Superior temporal gyrus (tissue), 1 donor: ENCODE measurements at regions not wholly inside any gene's neighbourhood (a gene's known extent, or its start where the extent isn't known, plus 50 kb on each side); places are given as distances from the start of the nearest gene placed in this dataset.

Source experiments
- DNase-seq: peaks from one replicate; pipeline ENCODE4 v3.0.0-alpha.2; 2016; ENCODE audit errors: extremely low spot score

DNA sequence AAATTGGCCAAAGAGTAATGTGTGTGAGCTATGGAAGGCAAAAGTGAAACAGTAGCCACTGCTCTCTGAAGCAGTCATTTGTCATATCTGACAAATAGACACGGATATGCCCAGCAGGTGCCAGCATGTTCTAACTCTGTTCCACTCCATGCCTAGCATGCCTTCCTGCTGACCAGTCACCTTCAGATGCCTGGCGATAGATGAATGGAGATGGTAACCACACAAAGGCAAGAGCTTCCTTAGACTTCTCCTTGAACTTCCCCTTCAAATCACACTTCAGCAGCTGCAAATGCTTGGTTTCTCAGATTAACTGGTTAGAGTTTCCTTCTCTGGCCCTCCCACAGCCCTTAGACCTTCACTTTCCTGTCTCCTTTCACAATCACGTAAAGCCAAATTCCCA is 429.9 kb downstream of the DAD1 start:
- DNase-seq = no peak

DNA sequence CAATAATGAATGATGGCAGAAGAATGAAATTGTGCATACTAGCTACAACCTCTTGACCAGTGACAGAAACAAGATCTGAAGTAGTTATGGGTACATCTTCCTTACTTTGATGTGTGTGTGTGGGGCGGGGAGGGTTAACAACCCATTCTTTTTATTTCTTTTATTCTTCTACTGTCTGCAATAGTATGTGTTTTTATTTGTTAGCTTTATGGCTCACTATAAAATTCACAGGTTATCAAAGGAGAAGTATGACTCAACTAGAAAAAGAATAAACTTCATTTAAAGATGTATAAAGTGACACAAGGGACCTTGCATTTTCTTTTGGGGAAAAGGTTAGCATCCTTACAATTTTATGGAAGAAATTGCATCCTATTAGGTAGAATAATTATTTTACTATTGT is 430.5 kb downstream of the DAD1 start:
- no peak for DNase-seq

DNA sequence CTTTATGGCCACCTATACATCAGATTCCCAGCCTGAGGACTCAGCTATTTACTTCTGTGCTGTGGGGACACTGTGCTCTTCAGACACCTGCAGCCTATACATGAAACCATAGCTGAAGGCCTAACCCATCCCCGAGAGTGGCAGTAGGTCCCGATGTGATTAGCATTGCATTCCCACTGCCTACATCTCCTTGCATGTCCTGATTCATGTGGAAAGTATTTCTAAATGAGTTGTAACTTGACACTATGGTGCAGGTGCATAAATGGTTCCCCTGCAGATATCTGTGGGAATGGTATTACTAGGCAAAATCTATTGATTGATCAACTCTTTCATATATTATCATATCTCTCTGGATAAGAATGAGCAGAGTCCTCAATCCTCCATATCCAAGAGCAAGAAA is 433.5 kb downstream of the DAD1 start:
- DNase-seq = no peak

DNA sequence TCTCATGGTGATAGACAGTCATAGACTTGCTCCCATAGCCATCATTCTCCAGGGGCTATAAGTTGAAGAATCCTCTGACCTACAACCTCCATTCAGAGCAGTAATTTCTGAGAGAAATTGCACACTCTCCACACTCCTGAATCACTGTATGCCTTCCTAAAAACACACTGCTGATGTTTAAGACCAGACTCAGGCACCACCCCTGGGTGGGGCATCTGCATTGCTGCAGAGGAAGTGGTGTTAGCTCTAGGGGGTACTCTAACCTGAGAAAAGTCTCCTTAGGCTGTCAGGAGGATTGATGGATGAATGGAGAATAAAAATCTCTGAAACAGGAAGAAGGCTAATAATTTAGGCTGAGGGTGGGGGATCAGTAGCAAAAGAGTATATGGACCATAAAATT is 436.1 kb downstream of the DAD1 start:
- DNase-seq = no peak

DNA sequence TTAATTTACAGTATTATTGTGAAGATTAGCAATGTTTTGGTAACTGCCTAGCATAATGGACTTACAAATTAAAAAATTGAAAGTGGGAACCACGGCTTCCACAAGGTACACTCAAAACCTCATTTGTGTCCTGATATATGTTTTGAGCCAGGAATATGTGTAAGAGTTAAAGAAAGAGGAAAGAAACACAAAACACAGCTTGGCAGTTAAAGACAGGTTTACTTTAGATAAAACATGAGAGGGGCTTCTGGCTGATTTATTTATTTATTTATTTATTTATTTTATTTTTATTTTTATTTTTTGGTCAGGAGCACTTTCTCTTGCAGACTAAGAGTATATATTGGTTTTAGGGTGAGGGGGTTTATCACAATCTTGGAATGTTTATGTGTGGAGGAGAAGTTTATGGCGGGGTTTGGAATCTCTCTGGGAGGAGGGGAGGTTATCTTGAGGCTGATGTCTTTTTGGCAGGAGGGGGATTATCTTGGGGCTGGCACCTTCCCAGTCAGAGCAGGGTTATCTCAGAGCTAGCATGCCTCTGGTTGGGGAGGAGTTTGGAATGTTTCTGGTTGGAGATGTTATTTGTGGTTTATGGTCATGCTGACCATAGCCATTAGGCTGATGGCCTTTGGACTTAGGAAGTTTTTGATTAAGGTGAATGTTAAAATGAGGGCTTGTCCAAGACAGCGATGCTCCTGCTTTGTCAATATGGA is 436.7 kb downstream of the DAD1 start:
- DNase-seq = no peak

DNA sequence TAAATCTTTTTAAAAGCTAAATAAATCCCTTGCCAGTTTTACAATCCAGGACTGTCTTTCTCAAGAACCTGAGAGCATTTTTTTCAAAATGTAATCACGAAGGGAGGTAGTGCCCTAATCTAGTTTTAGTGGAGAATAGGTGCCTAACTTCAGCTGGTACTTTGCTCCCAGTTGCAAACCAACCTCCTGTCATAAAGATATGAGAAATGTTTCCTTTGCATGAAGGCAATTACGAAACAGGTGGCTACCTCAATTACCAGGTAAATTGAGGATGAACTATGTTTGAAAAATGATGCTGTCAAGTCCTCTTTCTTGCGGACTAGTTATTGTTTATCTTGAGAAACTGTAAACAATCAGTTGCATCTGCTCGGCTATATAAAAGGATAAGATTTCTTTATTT is 437.9 kb downstream of the DAD1 start:
- no peak for DNase-seq

DNA sequence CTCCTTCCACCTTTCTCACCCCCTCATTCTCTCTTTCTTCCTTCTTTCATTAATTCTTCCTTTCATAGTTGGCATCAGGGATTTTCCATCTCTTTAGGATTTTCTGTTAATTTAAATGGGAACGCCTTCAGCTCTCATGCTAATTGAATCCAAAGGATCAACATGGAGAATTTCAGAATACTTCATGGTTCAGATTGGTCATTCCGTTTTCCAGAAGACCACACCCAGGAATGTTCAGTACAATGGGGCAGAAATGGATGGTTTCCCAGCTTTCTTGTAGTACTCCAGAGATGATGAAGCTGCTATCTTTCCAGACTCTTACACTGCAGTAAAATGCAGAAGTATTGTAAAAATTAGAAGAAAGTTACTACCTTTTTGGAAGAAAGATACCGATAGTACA is 440.0 kb downstream of the DAD1 start:
- DNase-seq = no peak

DNA sequence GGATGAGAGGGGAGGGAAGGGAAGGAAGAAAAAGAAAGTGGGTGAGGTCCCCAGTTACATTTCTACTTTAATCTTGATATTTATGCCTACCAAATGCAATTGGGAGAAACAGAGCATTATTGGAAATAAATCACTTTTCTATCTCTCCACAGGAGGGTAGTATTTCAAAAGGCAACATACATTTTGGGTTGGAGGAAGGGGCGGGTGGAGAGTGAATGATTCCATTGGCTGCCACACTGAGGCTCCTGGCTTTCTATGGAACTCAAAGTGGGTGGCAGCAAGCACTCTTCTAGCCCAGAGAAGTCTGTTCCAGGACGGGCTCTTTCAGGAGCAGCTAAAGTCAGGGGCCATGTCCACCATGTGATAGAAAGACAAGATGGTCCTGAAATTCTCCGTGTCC is 441.3 kb downstream of the DAD1 start:
- no peak for DNase-seq

DNA sequence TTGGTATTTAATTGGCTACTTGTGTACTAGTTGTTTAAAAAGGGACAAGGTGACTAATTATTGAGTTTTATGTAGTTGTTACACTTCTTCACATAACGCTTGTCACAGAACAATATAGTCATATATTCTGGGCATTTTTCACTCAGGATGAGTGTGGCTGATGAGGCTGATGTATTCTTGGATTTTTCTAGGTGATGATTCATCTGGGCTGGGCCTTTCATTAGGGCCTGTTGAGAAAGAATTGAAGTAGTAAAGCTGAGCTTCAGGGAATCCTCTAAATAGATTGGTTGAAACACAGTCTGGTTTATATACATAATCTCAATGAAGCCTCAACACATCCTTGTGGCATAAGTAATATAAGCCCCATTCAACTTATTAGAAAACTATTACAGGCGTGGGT is 445.7 kb downstream of the DAD1 start:
- DNase-seq = no peak

DNA sequence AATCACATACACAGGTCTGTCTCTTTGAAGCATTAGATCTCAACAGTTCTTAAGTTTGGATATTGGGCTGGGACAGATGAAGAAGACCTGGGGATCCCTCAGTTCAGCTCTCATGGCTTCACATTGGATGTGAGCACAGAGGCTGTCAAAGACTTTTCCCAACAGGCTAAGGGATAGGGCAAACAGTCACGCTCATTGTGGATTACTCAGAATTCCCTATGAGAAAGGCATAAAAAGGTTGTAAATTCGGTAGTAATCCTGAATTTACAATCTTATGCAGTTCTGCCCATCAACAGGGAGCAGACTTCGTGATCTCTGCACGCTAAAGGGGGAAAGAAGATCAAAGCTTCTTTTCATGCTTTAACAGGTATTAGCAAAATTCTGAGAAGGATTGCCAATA is 448.4 kb downstream of the DAD1 start:
- no peak for DNase-seq

DNA sequence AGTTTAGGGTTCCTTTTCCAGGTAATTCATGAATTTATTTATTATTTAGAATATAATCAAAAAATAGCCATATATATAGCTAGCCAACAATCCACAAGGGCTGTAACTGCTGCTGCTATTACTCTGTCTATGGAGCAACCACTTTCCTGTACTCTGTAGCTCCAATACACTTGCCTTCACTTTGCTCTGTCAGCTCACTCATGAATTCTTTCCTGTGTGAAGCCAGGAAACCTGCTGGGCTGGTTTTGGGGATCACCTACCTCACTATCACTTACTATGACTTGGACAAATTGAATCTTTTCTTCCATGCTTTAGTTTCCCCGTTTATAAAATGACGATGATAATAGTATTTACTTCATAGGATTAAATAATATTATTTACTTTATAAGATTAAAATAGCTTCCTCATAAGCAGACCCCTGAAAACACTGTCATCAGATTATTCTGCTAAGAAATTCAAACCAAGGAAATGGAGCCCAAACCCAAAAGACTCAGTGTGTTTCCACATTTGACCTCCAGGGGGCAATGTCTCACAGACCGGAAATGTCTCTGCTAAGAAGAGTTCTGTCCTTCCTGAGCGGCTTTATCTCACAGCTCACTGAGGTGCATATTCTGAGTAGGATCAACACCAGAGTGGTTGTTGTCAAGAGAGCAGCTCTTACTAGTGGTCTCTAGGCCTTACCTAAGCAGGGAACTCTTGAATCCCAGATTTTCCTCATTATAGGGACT is 457.1 kb downstream of the DAD1 start:
- no peak for DNase-seq

DNA sequence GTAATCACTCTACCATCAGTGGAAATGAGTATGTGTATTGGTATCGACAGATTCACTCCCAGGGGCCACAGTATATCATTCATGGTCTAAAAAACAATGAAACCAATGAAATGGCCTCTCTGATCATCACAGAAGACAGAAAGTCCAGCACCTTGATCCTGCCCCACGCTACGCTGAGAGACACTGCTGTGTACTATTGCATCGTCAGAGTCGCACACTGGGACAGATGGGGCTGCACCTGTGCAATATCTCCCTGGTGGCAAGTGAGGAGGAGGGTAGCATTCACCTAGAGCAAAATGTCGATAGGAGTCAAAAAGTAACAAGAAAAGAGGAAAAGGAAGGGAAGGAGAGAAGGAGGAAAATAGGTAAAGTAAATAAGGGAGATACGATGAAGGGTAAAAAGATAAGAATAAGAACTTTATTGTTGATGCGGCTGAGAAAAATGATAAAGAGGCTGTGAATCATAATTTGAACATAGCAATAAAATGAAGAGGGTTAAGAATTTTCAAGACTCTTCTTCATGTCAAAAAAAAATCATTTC is 450.5 kb upstream of the OR4E1 start:
- no peak for DNase-seq

DNA sequence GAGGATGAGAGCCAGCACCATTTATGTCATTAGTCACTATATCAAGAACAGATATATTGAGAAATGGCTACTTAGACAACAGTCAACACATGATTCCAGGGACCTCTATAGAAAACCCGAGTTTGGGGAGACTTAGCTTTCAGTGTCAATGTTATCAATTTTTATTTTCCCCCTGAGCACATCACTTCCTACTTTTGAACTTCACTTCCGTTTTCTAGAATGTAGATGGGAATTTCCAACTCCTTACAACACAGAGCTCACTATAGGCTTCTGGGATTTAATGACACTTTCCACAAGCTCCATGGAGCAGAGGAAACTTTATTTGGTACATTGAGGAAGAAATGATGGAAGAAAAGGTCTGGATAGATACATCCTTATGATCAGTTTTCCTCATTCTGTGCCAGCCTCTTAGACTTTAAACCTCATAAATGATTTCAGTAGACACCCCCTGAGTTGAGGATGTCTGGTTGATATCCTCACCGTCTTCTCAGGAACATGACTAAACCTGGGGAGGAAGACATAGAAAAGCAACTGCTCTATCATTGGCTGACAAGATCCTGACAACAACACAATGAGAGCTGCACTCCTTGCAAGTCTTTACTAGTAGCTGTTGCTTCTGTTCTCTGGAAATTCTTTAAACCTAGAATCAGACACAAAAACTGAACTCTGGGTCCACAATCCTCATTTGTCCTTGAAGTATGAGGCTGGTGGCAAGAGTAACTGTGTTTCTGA is 449.4 kb upstream of the OR4E1 start:
- no peak for DNase-seq

DNA sequence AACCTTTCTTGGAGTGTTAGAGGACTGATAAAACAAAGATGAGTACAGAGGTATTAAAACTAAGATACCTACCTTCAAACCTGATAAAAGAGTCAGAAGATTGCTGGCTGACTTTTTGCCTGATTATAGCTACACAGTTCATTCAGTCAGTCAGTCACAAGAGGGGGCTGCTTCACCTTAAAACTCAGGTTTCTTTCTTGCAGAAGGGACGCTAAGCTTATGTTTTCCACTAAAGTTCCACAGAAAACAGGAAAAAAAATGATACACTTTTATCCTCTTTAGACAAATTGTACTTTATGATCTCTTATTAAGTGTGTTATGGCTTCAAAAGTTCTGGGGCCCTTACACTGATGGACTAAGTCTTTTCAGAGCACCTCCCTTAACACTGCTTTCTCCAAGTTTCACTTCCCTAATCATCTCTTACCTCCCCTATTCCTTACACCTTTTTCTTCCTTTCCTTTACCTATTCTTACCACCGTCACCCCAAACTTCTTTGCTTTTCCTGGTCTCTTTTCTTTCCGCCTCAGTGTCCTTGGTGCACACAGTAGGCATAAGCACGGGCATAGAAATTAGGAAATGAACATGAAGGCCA is 448.7 kb upstream of the OR4E1 start:
- DNase-seq = no peak

DNA sequence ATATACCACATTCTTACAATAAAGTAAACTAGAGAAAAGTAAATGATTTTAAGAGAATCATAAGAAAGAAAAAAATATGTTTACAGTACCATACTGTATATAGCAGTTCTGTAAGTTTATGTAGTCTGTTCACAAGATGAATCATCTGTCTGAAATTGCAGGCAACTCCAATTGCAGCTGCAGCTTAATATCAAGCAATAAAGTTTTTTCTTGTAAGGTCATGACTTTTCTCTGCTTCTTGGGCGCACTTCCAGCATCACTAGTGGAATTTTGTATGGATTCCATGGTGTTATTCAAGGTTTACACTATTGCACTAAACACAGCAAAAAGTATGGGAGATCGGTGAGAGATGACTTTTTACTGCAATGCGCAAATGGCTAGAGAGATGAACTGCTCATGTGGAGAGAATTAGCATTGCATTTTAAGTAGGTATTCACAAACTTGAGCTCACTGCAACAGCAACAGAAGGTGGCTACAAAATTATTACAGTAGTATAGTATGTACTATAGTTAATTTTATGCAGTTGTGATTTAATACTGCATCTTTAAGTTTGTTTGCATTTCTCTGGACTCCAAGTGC is 445.4 kb upstream of the OR4E1 start:
- no peak for DNase-seq

DNA sequence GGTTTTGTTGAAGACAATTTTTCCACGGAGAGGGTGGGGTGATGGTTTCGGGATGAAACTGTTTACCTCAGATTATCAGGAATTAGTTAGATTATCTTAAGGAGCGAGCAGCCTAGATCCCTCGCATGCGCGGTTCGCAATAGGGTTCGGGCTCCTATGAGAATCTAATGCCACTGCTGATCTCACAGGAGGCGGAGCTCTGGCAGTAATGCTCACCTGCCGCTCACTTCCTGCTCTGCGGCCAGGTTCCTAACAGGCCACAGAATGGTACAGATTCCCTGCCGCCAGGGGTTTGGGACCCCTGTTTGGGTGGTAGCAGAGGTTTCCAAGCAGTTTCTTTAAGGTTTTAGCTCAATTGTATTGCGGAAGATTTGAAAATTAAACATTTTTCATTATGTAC is 439.8 kb upstream of the OR4E1 start:
- no peak for DNase-seq

DNA sequence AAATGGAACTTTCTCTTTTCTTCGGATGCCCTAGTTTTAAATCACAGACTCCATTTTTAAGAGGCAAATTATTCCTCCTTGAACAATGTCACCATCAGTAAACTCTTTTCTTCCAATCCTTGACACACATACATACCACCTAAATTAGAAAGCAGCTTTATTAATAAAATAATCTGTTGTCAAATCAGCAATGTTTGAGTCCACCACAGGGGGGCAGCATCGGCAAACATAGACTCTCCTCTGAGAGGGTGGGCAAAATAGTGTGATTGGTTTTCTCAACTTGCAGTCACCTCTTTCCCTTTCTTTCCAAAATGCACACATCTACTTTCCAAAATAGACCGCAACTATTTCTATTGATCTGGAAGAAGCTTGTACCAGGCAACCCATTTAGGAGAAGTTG is 438.4 kb upstream of the OR4E1 start:
- DNase-seq = no peak

DNA sequence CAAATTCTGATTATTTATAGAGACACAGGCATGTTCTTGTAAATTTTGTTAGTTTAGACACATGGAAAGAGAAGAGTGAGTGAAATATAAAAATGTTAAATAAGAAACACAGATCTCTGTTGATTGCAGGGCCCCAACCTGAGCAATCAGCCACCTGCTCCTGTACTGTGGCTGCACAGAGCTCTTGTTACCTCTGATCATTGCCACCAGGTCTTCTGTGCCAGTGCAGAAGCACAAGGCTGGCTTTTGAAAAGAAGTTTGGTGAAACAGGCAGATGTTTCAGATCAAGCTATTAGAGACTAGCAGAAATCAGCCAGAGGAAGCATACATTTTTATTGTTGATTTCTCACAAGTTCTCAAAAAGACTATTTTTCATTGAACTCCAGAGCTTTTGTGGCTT is 434.1 kb upstream of the OR4E1 start:
- DNase-seq = no peak

DNA sequence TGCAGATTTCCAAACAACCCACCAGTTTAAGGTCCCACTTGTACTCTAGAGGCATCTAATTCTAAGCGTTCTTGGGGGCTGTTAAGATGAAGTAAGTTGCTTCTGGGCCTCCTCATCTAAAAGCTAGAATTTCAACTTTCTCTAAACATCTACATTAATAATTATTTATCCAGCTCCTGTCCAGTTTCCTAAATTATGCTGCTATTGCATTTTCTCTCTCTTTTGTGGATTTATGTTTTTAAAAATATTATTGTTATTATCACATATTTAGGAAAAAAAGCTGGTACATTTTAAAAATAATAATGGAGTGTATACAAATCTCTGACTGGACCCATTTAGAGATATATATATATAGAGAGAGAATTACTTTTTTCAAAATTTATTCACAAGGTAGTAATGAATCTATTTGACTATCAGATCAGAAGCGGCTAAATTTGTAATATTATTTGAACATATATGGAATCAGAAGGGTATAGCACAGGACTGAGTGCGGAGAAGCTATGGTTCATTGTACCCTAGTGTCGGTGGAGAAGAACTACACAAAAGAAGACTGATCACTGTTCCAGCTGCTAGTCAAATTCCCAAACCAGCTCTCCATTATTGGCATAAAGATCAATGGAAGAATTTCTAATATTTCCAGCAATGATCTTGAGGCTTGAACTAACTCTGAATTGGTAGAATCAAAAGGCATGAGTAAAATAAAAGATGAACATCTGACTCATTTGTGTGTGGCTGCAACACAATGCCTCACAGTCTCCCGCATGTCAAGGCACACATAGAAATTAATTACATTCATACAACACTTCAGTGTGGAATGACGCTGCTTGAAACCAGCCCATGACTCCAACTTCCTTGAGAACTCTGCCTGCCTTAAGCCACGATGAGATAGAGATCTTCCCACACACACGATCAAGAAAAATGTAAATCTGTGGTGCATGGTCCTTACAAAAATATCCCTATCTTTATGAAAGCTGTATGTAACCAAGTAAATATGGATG is 433.4 kb upstream of the OR4E1 start:
- DNase-seq = no peak

DNA sequence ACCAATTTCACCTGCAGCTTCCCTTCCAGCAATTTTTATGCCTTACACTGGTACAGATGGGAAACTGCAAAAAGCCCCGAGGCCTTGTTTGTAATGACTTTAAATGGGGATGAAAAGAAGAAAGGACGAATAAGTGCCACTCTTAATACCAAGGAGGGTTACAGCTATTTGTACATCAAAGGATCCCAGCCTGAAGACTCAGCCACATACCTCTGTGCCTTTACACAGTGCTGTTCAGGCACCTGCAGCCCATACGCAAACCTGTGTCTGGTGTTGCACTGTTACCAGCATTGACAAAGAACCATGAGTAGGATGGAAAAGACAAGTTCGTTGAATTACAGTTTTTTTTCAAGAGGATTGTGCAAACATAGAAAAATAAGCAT is 432.0 kb upstream of the OR4E1 start:
- no peak for DNase-seq
